Activated CD4-positive, CD25-positive, alpha-beta regulatory T cell treated with anti-CD3 and anti-CD28 coated beads, Interleukin-2, amount 50 U/mL, for 72 hours (primary cell): ENCODE measurements at regions not wholly inside any gene's neighbourhood (a gene's known extent, or its start where the extent isn't known, plus 50 kb on each side); places are given as distances from the start of the nearest gene placed in this dataset.
"Not testable (repeated sequence)": the region's sequence is repeated elsewhere in the genome, so short reads cannot be mapped to it uniquely, and the experiment has no call there.

Source experiments
- DNase-seq: peaks from one replicate; pipeline ENCODE4 v3.0.0; 2021

- no peak for DNase-seq
Observed at GRCh38 chr17:64771980-64772844, 110.1 kb upstream of the SMURF2 start.

- DNase-seq: no peak
Observed at GRCh38 chr17:64769712-64770111, 107.6 kb upstream of the SMURF2 start.

- DNase-seq: no peak
Observed at GRCh38 chr17:64767269-64767997, 105.3 kb upstream of the SMURF2 start.

DNA sequence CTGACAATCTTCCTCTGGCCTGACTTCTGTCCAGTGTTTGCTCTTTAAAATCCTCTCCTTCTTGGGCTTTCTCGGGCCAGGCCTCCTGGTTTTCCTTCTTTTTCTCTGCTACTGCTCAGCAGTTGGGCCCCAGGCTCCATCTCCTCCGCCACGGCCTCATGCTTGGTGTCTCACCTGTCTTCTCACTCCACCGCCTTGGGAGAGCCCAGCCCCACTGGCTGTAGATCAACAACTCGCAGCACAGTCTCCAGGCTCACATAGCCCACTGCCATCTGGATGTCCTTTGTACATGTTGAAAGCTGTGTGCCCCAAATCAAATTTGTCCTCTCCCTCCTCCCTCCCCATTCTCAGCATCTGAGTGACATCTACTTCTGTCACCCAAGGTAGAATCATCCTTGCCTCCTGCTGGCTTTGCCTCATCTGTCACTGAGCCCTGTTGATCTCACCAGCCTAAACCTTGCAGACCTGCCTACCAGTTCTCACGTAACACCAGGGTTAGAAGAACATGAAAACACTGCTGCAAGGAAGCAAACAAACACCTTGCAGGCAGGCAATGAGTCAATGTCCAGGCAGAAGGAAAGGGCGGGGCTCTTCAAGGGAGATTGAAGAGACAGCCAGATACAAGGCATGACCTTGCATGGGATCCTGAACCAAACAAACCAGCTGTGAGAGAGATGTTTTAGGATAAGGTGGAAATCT is 103.2 kb upstream of the SMURF2 start:
- DNase-seq: no peak

DNA sequence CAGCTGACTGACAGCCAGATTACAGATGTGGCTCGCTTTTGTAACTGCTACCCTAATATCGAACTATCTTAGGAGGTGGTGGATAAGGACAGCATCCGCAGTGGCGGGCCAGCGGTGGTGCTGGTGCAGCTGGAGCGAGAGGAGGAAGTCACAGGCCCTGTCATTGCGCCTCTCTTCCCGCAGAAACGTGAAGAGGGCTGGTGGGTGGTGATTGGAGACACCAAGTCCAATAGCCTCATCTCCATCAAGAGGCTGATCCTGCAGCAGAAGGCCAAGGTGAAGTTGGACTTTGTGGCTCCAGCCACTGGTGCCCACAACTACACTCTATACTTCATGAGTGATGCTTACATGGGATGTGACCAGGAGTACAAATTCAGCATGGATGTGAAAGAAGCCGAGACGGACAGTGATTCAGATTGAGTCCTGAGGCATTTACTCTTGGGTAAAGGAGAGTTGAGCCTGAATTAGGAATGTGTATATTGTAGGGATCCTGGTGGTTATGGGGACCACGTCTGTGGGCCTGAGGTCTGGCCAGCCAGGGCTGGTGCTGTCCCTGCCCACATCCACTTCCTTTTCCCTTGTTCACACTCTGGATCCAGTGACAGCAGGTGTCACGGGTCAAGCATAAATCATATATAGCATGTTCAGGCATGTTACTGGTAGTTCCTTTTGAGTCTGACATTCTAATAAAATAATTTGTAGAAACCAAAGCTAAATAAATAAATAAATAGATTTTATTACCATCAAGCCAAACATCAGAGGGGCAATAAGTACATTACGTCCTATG is 89.0 kb upstream of the SMURF2 start:
- DNase-seq: no peak

DNA sequence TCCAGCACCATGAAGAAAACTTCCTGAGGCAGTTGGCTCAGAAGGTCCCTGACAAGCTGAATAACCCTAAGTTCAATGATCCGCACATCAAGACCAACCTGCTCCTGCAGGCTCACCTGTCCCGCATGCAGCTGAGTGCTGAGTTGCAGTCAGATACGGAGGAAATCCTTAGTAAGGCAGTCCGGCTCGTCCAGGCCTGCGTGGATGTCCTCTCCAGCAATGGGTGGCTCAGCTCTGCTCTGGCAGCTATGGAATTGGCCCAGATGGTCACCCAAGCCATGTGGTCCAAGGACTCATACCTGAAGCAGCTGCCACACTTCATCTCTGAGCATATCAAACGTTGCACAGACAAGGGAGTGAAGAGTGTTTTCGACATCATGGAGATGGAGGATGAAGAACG is 88.4 kb upstream of the SMURF2 start:
- DNase-seq: no peak

DNA sequence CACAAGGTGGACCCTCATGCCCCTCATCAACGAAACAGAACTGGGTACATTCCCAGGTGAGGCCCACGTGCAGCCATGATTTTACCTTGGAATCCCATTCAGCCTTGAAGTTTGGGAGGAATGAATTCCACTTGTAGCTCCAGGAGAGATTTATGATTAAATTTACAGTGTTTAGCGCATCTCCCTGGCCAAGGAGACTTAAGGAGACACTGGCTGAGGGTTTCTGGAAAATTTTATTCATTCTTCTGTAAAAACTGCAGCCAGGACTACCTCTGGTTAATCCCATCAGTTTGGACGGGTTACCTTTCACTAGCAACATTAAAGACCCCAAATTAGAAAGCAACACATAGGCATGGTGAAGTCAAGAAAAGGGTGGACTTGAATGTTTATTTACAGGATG is 87.2 kb upstream of the SMURF2 start:
- DNase-seq: no peak

GRCh38 chr17:64747938-64748540 is 85.9 kb upstream of the SMURF2 start:
- DNase-seq: no peak

GRCh38 chr17:64742326-64742725 is 80.2 kb upstream of the SMURF2 start:
- no peak for DNase-seq

- not testable (repeated sequence) for DNase-seq
Observed at GRCh38 chr17:64741916-64742315, 79.8 kb upstream of the SMURF2 start.

GRCh38 chr17:64741038-64741641 is 79.0 kb upstream of the SMURF2 start:
- DNase-seq: no peak

DNA sequence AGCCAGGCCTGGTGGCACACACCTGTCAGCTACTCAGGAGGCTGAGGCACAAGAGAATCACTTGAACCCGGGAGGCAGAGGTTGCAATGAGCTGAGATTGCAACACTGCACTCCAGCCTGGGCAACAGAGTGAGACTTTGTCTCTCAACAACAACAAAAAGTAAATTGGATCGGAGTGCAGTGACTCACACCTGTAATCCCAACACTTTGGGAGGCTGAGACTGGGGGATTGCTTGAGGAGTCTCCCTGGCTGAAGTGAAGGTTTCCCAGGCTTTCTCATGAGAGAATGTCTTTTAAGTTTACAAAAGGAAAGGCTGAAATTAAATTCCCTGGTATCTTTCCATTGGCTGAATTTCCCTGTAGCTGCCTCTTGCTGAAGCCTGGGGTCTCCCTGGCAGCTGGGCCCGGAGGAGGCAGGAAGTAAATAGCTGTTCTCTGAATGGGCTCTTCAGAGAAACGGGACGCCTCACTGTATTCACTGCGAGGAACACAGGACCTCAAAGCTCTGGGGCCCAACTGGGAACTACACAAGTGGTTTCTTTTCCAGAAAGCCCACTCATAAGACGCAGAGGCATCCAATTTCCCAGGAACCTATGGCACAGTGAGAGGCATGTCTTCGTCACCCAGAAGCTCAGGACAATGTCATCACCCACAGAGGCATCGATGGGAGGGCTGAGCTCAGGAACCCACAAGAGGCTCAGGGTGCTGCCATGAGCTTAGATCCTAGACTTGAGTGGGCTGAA is 77.4 kb upstream of the SMURF2 start:
- no peak for DNase-seq

- no peak for DNase-seq
Observed at GRCh38 chr17:64736804-64737492, 74.8 kb upstream of the SMURF2 start.

GRCh38 chr17:64732336-64733006 is 70.4 kb upstream of the SMURF2 start:
- no peak for DNase-seq

DNA sequence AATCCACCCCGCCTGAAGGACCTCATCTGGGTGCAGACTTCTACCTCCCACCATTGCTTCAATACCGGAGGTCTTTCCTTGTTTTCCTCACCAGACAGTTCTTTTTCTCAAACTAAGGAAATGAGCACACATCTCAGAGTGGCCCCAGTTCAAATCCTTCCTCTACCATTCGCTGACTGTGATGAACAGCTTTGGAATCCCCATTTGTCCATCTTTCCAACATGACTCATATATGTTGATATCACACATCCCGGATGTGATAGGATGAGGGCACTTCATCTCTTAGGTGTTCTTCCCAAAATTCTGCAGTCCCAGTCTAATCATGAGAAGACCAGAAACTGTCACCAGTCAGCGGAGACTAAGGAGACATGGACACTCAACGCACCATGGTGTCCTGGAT is 67.9 kb upstream of the SMURF2 start:
- DNase-seq: not testable (repeated sequence)

GRCh38 chr17:64729201-64729600 is 67.1 kb upstream of the SMURF2 start:
- DNase-seq: no peak

DNA sequence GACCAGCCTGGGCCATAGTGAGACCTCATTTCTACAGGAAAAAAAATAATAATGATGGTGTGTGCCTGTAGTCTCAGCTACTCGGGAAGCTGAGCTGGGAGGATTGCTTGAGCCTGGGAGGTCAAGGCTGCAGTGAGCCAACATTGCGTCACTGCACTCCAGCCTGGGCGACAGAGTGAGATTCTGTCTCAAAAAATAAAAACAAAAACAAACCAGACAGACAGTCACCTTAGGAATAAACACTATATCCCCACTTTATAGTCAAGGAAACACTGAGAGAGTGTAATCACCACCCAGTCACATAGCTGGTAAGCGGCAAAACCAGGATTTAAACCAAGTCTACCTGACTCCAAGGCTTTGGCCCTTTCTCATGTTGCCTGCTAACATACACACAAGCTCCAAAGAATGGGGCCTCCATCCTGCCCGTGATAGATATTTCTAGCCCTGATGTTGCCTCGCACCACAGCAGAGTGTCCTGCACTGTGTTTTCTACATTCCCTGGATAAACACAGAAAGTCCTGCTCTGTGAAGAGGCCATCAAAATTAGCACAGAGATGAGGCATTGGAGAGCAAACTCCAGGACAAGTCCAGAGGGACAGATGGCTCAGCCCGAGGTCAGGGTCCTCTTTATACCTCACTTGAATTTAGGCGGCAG is 66.1 kb upstream of the SMURF2 start:
- no peak for DNase-seq

GRCh38 chr17:64726025-64726424 is 63.9 kb upstream of the SMURF2 start:
- DNase-seq: not testable (repeated sequence)

- DNase-seq: not testable (repeated sequence)
Observed at GRCh38 chr17:64724246-64724645, 62.1 kb upstream of the SMURF2 start.
